NCI-H510A treated with DMSO at 0.1 percent for 48 hours (cell line): ENCODE measurements at regions not wholly inside any gene's neighbourhood (a gene's known extent, or its start where the extent isn't known, plus 50 kb on each side); places are given as distances from the start of the nearest gene placed in this dataset.

Source experiments
- DNase-seq: peaks from one replicate; lab custom pipeline; 2025; lab: John Stamatoyannopoulos, UW

- DNase-seq, result no peak
Observed at GRCh38 chr3:115252679-115253078, 105.6 kb upstream of the ZBTB20 start.

DNA sequence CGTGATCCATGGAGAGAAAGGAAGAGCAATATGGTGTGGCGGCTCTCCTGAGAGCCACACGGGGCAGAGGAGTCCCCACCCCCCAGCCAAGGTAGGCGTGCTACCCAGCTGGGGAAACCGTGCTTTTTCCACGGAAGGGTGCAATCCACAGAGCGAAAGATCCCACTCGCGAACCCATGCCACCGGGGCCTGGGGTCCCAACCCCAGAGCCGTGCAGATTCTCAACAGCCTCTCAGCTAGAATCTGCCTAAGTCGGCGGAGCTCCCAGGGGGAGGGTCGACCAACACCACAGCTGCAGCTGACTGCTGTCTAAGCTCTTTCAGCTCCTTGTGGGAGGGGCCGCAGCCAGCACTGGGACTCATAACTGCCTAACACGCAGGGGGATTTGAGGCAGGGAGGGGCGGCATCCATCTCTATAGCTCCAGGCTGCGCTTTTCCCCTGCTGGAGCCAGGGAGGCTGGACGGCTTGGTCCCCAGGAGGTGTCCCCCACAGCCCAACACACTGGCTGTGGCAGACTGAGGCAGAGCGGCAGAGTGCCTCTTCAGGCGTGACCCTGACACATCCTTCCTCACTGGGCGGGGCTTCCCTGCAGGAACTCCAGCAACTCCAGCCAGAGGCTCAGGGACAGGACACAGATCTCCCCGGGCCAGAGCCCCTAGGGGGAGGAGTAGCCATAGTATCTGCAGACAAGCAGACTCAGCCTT lies 107.6 kb upstream of the ZBTB20 start:
- no peak for DNase-seq

GRCh38 chr3:115255197-115255585 lies 108.1 kb upstream of the ZBTB20 start:
- DNase-seq, result no peak

- no peak for DNase-seq
Observed at GRCh38 chr3:115270849-115271248, 123.8 kb upstream of the ZBTB20 start.

DNA sequence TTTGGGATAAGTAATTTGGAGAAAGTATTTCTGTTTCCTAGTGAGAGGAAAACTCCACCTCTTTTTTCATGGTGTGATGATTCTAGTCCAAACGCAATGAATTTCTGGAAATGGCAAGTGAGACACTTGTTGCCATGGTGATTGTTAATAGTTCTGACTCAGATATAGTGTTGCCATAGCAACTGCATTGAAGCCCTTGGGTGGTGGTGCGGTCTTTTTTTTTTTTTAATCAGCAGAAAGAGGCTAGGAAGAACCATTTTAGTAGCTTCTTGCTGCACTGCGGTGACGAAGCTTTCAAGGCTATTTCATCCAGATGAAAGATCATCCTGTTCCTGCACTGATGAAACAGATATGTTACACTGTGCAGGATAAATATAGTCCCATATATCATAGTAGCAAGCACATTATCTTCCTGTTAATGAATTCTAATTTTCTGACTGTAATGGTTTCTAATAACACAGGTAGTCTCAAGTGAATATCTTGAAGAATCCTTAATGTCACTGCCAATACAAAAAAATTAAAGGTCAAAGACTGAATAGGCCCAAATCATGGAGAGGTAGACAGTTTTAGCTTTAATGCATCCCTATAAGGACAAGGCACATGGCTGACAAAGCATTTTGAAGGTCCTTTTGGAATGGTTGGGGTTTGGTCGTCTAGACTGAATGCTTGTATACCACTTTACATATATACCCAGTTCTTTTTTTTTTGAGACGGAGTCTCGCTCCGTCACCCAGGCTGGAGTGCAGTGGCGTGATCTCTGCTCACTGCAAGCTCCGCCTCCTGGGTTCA lies 125.1 kb upstream of the ZBTB20 start:
- DNase-seq, result no peak

DNA sequence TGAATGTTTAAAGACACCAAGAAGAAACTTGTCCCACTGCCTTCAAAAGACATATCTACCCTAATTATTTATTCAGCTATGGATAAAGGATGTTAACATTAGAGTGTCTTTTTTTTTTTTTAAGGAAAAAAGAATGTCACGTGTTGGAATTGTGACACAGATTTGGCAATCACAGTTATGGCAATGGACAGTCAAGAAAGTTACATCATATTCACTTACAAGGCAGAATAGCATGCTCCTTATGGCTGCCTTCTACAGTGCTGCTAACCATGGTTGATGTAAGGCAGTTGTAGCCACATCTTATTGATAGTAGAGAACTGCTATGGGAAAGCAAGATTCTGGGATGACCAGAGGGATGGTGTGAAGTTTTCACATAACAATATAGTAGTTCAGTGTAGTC lies 128.8 kb upstream of the ZBTB20 start:
- DNase-seq, result no peak

DNA sequence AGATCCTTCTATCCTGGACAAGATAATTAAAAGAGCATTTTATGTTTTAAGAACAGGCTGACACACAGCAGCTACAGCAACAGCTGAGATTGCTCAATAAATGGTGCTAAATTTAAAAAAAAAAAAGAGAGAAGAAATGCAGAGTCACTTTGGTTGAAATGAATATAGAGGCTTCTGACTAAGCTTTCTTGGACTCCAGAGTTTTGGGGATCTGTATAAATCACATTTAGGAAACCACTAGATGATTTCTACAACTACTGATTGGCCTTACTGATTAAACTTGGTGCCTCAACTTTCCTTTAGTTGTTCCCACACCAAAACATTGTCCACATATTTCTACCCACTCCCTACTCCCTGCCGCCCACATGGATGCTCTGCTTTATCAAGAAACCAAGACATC lies 132.9 kb upstream of the ZBTB20 start:
- no peak for DNase-seq

DNA sequence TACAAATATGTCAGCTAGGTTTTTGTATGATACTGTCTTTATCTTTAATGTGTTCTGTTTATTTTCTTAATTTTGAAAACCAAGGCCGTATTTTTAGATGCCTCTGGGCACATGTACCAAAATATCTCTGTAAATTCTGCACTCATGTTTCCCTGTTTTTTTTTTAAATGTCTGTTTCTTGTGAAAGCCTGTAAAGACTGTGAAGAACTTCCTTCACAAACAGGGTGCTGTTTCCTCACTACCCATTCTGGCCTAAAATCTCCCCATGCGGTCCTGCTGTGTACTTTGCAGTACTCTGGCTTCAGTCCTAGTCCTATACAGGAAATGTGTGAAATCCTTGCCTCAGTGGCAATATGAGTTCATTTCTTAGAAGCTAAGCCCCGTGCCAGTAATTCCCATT lies 133.4 kb upstream of the ZBTB20 start:
- no peak for DNase-seq

GRCh38 chr3:115281697-115282675 lies 134.9 kb upstream of the ZBTB20 start:
- DNase-seq, result no peak

DNA sequence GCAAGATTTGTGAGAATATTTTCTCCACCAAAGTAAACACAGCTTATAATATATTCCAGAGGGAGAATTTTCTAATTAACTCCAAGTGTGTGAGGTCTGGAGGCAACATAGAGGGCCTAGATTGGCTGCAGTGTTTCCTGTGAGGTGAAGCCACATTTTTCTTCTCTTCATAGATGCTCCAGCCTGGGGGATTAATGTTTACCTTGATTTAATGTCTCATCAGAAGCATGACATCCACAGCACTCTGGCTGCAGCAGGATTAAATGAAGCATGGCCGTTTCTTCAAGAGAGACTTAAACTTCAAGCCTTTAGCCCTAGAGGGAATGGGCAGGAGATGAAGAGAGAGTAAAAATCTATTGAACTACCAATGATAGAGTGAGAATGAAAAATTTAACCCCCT lies 137.9 kb upstream of the ZBTB20 start:
- DNase-seq, result no peak

DNA sequence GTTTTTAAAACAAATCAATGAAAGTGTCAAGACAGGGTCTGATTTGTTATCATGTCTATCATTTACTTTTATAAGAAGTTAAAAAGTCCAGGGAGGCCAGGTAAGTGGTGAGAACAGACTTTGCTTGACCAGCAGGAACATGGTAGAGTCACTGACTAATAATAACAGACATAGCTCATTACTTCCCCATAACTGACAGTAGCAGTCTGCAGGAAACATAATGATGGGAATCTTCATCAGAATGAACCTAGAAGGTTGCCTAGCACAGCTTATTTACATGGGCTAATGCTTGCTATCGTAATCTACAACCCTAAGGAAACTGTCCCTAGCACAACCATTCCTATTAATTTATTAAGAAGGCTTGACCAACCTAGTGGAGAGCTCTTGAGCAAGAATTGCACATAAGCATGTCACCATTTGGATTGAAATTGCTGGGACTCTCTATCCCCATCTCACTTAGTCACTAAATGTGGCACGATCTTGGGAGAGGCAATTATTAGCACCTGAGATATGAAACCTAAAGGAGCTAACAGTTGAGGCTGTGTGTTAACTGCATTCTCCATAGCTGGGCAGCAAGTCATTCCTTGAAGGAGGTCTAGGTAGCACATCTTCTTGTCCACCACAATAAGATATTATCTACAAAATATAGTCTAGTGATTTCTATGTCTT lies 139.6 kb upstream of the ZBTB20 start:
- DNase-seq, result no peak

DNA sequence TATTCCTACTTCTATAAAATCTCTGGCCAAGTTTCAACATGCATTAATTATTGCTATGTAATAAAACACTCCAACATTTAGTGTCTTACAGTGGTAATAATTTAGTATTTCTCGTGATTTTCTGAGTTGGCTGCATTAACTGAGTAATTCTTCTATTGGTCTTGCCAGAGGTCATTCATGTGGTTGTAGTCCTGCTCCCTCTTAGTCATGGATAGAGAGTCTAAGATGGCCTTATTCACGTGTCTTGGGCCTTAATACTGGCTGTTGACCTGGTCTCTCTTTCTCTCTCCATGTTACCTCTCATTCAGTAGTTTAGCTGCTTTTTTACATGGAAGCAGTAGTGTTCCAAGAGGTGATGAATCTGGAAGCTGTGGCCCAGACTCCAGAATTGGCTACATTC lies 140.1 kb upstream of the ZBTB20 start:
- no peak for DNase-seq

DNA sequence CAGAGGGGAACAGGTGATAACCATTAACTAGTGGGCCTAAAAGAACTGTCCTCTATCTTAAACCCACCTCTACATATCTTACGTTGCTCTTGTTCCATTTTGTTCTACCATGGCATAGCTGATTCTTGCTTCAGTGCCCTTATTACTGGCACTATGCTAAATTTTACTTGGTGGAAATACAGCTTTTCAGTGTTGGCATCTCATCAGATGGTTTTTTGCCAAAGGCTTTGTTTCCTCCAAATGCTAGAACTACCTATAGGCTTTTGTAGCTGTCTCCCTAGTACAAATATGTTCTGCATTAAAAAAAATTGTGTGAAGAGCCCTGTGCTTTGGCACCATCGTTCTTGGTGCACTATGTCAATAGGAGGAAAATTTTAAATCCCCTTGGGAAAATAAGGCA lies 145.0 kb upstream of the ZBTB20 start:
- DNase-seq, result no peak

DNA sequence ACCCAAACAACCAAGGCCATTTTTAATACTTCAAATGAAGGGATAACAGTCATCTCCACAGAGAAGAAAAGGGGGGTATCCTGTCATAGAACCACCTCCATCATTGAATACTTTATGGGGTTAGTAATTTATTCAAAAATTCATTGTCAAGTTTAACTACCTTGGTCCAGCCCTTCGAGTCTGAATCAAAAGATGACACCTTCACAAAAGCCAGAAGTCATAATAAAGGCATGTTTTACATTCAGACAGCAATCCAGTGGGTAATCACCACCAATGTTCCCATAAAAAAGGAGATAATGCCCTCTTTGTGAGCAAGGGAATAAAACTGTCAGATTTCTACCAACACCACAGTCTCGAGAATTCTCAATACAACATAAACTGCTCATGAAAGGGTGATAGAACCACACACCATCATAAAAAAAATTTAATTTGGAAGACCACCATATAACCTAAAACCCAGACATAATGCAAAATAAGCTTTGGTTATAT lies 145.6 kb upstream of the ZBTB20 start:
- DNase-seq, result no peak

GRCh38 chr3:115293321-115293720 lies 146.2 kb upstream of the ZBTB20 start:
- no peak for DNase-seq

DNA sequence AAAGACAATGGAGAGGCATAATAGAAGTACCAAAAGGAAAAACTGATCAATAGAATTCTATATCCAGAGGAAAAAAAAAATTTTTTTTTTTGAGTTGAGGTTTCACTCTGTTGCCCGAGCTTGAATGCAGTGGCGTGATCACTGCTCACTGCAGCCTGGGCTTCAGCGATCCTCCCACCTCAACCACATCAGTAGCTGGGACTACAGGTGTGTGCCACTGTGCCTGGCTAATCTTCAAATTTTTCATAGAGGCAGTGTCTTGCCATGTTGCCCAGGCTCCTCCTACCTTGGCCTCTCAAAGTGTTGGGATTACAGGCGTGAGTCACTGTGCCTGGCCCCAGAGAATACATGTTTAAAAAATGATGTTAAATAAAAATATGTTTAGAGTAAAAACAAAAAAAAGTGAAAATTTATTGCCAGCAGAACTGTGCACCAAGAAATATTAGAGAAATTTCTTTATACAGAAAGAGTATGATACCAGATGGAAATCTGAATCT lies 154.3 kb upstream of the ZBTB20 start:
- DNase-seq, result no peak

DNA sequence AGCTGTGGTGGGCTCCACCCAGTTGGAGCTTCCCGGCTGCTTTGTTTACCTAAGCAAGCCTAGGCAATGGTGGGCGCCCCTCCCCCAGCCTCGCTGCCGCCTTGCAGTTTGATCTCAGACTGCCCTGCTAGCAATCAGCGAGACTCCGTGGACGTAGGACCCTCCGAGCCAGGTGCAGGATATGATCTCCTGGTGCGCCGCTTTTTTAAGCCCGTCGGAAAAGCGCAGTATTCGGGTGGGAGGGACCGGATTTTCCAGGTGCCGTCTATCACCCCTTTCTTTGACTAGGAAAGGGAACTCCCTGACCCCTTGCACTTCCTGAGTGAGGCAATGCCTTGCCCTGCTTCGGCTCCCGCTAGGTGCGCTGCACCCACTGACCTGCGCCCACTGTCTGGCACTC lies 170.9 kb upstream of the ZBTB20 start:
- peak; percentile 40 for DNase-seq

- DNase-seq, result no peak
Observed at GRCh38 chr3:115321400-115321805, 174.3 kb upstream of the ZBTB20 start.

- no peak for DNase-seq
Observed at GRCh38 chr3:115322901-115323300, 175.8 kb upstream of the ZBTB20 start.

DNA sequence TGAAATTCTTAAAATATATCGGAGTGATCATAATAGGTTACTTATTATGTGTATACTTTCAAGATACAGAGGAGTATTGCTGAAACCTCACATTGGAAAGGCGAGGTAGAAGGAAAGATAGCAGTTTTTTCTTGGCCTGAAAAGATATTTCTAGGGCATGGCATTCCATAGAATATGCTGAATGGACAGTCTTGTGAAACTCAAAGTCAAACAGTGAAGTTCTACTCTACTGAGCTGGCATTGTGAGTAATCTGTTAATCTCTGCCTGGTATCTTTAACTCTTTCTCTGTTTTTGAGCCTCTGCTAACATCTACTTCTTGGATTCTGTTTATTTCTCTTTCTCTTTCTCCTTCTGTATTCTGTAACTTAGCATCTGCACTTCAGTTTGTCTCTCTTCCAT lies 176.3 kb upstream of the ZBTB20 start:
- DNase-seq, result no peak

DNA sequence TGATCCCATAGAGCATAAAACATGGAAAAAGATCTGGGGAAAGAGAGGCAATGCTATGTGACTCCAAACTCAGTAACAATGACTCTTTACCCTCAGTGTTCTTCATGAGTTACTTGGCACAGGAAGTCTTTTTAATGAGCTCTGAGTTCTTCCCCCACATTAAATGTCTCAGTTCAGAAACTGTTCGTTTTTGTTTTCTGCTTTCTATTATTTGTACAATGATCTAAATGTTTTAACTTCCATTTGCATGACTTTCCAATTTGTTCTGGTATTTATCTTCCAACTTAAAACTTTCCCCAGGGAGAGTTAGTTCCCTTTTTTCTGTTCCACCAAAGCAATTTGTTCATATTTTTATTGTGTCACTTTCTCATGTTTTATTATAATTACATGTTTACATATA lies 177.0 kb upstream of the ZBTB20 start:
- DNase-seq, result no peak

DNA sequence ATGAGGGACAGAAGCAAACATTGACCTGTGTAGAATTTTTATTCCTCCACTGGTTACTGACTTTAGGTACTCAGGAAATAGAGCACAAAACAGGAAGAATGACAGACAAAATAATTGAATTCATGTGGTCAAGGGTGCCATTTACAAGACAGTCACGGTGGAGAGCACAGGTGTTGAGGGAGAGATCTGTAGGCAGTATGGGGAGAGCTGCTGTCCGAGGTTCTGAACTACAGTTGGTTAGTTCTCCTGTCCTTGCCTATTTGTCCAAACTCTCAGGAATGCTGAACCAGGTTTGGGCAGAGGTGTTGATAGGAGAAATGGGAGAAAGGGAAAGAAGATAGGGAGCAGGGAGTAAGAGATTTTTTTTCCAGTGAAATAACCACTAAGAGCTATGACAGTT lies 178.5 kb upstream of the ZBTB20 start:
- no peak for DNase-seq
